ENCODE measurements at regions not wholly inside any gene's neighbourhood (a gene's known extent, or its start where the extent isn't known, plus 50 kb on each side); places are given as distances from the start of the nearest gene placed in this dataset.

DNA sequence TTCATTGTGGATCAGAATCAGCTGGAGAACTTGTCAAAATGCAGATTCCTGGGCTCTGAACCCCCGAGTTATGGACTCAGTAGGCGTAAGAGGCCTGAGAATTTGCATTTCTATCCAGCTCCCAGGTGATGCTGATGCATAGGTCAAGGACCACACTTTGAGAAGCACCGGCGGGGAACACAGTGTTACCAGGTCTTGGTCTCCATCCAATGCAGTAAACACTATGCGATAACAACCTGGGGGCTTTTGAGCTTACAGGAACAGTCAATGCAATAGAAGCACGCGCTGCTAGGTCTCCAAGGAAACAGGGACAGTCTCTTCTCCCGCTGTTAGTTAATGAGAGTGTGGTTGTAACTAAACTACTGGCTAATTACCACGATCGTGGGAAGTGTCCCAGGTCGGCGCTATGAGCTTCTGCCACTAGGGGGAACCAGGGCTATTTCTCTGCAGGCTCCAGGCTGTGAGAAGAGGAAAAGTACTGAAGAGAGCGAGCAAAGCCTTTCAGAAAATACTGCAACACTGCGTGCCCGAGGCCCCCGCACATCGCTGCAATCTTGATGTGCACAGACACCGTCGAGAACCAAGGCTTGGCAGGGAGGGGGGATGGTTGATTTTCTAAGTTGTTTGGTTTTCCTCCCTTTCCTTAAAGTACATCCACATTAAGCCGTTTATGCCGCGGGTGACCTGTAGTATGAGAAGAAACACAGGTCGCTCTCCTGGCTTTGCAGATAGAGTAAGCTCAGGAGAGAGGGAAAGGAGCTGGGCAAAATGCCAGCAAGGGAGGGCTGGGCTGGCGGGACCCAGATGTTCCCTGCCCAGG, 52.0 kb upstream of the KCNA1 start:
- DNase-seq (ENCODE audit: low read depth in 2 of 2), result peak; percentile 29 to 65

DNA sequence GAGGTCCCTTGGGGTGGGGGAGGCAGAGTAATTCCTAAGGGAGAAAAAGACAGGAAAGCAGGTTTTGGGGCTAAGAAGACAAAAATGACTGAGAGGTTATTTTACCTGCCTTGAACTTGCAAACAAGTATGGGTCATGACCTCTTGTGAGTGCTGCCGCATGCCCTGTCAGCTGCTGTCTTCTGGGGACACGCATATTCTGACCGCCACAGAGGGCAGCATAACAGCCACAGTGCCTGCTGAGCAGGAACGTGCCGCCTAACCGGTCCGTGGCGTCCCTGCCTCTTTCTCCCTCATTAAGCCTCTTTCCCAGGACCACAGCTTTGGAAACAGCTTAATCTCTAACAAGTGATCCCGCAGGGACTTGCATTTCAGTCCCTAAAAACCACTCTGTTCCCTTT, 51.3 kb upstream of the KCNA1 start:
- no peak for DNase-seq (ENCODE audit: low read depth in 2 of 2)

DNA sequence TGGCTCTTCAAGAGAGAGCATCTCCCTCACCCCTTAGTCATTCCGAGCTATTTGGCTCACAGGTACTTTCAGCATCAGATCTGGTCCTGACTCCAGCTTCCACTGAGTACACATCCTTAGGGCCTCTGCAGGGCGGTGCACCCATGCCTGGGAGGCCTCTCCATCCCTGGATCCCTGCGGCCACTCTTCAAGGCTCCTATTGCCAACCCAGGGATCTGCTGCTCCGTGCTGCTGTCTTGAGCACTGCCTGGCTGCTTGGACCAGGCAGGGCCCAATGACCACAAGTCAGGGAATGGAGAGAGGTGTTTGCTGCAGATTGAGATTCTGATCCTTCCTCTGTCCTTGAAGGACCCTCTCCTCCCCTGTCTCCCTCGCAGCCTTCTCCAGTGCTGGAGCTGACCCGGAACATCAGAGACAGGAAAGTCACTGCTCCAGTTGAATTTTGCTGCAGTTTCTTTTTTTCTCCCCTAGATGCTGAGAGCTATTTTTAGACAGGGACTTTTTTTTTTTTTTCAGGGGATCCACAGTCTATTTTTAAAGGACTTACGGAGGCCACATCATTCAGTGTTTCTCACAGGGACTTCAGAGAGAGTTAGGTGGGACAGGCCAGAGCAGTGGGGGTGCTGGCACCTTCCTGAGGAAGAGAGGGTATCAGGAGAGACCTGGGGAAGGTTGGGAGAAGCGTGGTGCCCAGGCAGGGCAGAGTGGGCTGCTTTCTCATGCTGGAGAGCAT, 50.1 kb upstream of the KCNA1 start:
- no peak for DNase-seq (ENCODE audit: low read depth in 2 of 2)
